Activated T-helper 1 cell treated with anti-CD3 and anti-CD28 coated beads, Interleukin-12 subunit alpha, Interleukin-12 subunit beta, Interleukin-2, Interleukin-4 antibody, amounts not matched to agents 30 ng/mL and 10 ng/mL and 1 ng/mL, durations not matched to agents 14 hours and 24 hours and 36 hours (primary cell): ENCODE measurements at regions not wholly inside any gene's neighbourhood (a gene's known extent, or its start where the extent isn't known, plus 50 kb on each side); places are given as distances from the start of the nearest gene placed in this dataset.
A peak's percentile ranks its signal among the peaks of the same experiment; 100 is the strongest.
"Not testable (repeated sequence)": the region's sequence is repeated elsewhere in the genome, so short reads cannot be mapped to it uniquely, and the experiment has no call there.

Source experiments
- DNase-seq: peaks from one replicate; pipeline ENCODE4 v3.0.0; 2021; ENCODE audit warnings: low spot score
- H3K27ac Mint-ChIP-seq: one replicate; pipeline ENCODE4 v1.8.0; 2021; ENCODE audit warnings: mild to moderate bottlenecking, mixed read lengths
- H3K27me3 Mint-ChIP-seq: one replicate; pipeline ENCODE4 v1.8.0; 2022; ENCODE audit warnings: mild to moderate bottlenecking, moderate library complexity, mixed read lengths; ENCODE audit not compliant: insufficient read depth
- H3K36me3 Mint-ChIP-seq: one replicate; pipeline ENCODE4 v1.8.0; 2021; ENCODE audit warnings: low read depth, mixed read lengths
- H3K4me1 Mint-ChIP-seq: one replicate; pipeline ENCODE4 v1.8.0; 2021; ENCODE audit warnings: low read depth, mixed read lengths
- H3K4me3 Mint-ChIP-seq: one replicate; pipeline ENCODE4 v1.8.0; 2021; ENCODE audit warnings: mild to moderate bottlenecking, moderate library complexity, mixed read lengths
- H3K9me3 Mint-ChIP-seq: one replicate; pipeline ENCODE4 v1.8.0; 2021; ENCODE audit warnings: mixed read lengths
- intact Hi-C: fragments of 100-400 bp; cut with micrococcal nuclease; formaldehyde crosslinking; loops from one replicate; pipeline ENCODE4 v1.15.1; 2024

- H3K36me3 Mint-ChIP-seq, result no peaks in the 10 kb centered on the region
- no peak overlapping the region for H3K4me3 Mint-ChIP-seq
- H3K4me1 Mint-ChIP-seq, result peaks cover 8% of the 10 kb centered on the region
- intact Hi-C loops, result loop anchor here (5.0 kb wide), 1 partner anchor 163 kb away; no protein-coding TSS in a partner anchor
- no peaks in the 10 kb centered on the region for H3K9me3 Mint-ChIP-seq
- DNase-seq, result no peak
- H3K27ac Mint-ChIP-seq, result no peak overlapping the region
- no peaks in the 10 kb centered on the region for H3K27me3 Mint-ChIP-seq
Measured at GRCh38 chr14:37870632-37871346, 275.4 kb downstream of the TTC6 start.

GRCh38 chr14:37874065-37874428 is 278.6 kb downstream of the TTC6 start:
- not testable (repeated sequence) for H3K4me1 Mint-ChIP-seq, H3K4me3 Mint-ChIP-seq, H3K36me3 Mint-ChIP-seq, DNase-seq, H3K27ac Mint-ChIP-seq, H3K9me3 Mint-ChIP-seq, H3K27me3 Mint-ChIP-seq
- intact Hi-C loops, result loop anchor here (1.0 to 5.0 kb wide), 3 partner anchors 167 to 644 kb away; no protein-coding TSS in a partner anchor

GRCh38 chr14:37874429-37875109 is 279.1 kb downstream of the TTC6 start:
- no peak overlapping the region for H3K27ac Mint-ChIP-seq
- no peaks in the 10 kb centered on the region for H3K27me3 Mint-ChIP-seq
- H3K4me1 Mint-ChIP-seq, result peaks cover 8% of the 10 kb centered on the region
- H3K36me3 Mint-ChIP-seq, result no peaks in the 10 kb centered on the region
- no peaks in the 10 kb centered on the region for H3K9me3 Mint-ChIP-seq
- peak; percentile 65 for DNase-seq
- intact Hi-C loops, result loop anchor here (1.0 to 5.0 kb wide), 3 partner anchors 167 to 644 kb away; no protein-coding TSS in a partner anchor
- no peak overlapping the region for H3K4me3 Mint-ChIP-seq

DNA sequence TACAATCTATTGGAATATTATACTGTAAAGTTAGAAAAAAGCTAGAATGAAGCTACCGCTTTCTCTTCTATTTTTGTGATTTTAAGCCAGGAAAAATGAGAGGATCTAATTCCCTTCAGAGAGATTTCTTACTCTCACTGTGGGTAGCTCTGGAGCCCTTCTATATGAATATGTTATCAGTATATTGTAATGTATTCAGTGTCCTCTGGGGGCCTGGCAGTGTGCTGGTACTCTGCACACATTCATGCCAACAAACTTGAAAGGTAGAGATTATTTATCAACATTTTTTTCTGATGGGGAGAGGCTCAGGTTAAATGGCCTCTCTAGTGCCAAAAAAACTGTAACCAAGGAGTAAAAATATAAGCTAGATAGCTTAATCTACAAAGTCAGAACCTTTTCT is 292.8 kb downstream of the TTC6 start:
- intact Hi-C loops, result no loop called here
- no peaks in the 10 kb centered on the region for H3K27me3 Mint-ChIP-seq

GRCh38 chr14:37889087-37889486 is 293.7 kb downstream of the TTC6 start:
- no peak for DNase-seq
- Mint-ChIP-seq H3K4me3 (no peak overlapping the region), H3K27ac (no peak overlapping the region), H3K4me1 (no peaks in the 10 kb centered on the region), H3K36me3 (no peaks in the 10 kb centered on the region), H3K27me3 (no peaks in the 10 kb centered on the region), H3K9me3 (no peaks in the 10 kb centered on the region)
- intact Hi-C loops, result no loop called here

More for the DNA sequence above, 292.8 kb downstream of the TTC6 start:
- Mint-ChIP-seq H3K9me3 (no peaks in the 10 kb centered on the region), H3K27ac (no peak overlapping the region), H3K36me3 (no peaks in the 10 kb centered on the region), H3K4me3 (no peak overlapping the region), H3K4me1 (no peaks in the 10 kb centered on the region)
- no peak for DNase-seq

DNA sequence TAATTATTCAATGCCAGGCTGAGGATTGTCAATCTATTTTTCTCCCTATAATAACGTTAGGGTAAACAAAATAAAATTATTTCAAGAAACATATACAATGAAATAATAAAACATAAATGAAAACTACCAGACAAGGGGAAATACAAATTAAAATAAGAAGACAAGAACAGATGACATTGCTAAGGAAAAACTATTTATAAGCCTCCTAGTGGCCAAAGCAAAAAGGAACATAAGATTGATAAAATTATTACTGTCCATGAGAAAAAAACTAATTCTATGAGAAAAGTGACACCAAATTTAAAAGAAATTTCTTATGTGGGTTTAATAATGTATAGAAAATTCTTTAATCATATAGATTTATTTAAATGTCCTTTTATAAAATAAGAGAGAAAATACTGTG is 294.7 kb downstream of the TTC6 start:
- no peak overlapping the region for H3K4me3 Mint-ChIP-seq
- no peaks in the 10 kb centered on the region for H3K36me3 Mint-ChIP-seq
- H3K27me3 Mint-ChIP-seq, result no peaks in the 10 kb centered on the region
- no peaks in the 10 kb centered on the region for H3K4me1 Mint-ChIP-seq
- intact Hi-C loops, result no loop called here
- no peaks in the 10 kb centered on the region for H3K9me3 Mint-ChIP-seq
- no peak for DNase-seq
- H3K27ac Mint-ChIP-seq, result no peak overlapping the region

DNA sequence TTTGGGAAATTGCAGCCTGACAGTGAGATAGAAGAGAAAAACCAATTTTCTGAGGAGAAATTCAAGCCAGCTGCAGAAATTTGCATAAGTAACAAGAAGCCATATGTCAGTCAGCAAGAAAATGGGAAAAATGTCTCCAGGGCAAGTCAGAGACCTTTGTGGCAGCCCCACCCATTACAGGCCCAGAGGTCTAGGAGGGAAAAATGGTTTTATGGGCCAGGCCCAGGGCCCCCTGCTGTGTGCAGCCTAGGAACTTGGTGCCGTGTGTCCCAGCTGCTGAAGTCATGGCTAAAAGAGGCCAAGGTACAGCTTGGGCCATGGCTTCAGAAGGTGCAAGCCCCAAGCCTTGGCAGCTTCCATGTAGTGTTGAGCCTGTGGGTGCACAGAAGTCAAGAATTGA is 296.1 kb downstream of the TTC6 start:
- H3K4me1 Mint-ChIP-seq, intact Hi-C loops, H3K36me3 Mint-ChIP-seq, H3K27ac Mint-ChIP-seq, DNase-seq, H3K9me3 Mint-ChIP-seq, H3K4me3 Mint-ChIP-seq, H3K27me3 Mint-ChIP-seq: not testable (repeated sequence)

- H3K27ac Mint-ChIP-seq, result no peak overlapping the region
- no peaks in the 10 kb centered on the region for H3K4me1 Mint-ChIP-seq
- H3K36me3 Mint-ChIP-seq, result no peaks in the 10 kb centered on the region
- no peaks in the 10 kb centered on the region for H3K9me3 Mint-ChIP-seq
- no peak for DNase-seq
- intact Hi-C loops, result no loop called here
- no peak overlapping the region for H3K4me3 Mint-ChIP-seq
- H3K27me3 Mint-ChIP-seq, result peaks cover 3% of the 10 kb centered on the region
Measured at GRCh38 chr14:37894463-37894862, 299.0 kb downstream of the TTC6 start.

GRCh38 chr14:37899365-37899764 is 303.9 kb downstream of the TTC6 start:
- no peaks in the 10 kb centered on the region for H3K9me3 Mint-ChIP-seq
- DNase-seq, result no peak
- H3K27ac Mint-ChIP-seq, result no peak overlapping the region
- H3K36me3 Mint-ChIP-seq, result no peaks in the 10 kb centered on the region
- H3K27me3 Mint-ChIP-seq, result peaks cover 9% of the 10 kb centered on the region
- H3K4me1 Mint-ChIP-seq, result no peaks in the 10 kb centered on the region
- intact Hi-C loops, result no loop called here
- no peak overlapping the region for H3K4me3 Mint-ChIP-seq

- intact Hi-C loops, result no loop called here
Measured at GRCh38 chr14:37900561-37900960, 305.1 kb downstream of the TTC6 start.

GRCh38 chr14:37901978-37902377 is 305.7 kb upstream of the SSTR1 start:
- peaks cover 9% of the 10 kb centered on the region for H3K27me3 Mint-ChIP-seq
- intact Hi-C loops, result loop anchor here (2.0 kb wide), 2 partner anchors 965 to 1113 kb away; no protein-coding TSS in a partner anchor
- no peak for DNase-seq
- H3K27ac Mint-ChIP-seq, result no peak overlapping the region
- H3K4me1 Mint-ChIP-seq, result no peaks in the 10 kb centered on the region
- no peaks in the 10 kb centered on the region for H3K36me3 Mint-ChIP-seq
- H3K9me3 Mint-ChIP-seq, result no peaks in the 10 kb centered on the region
- no peak overlapping the region for H3K4me3 Mint-ChIP-seq

More at GRCh38 chr14:37900561-37900960, 305.1 kb downstream of the TTC6 start:
- DNase-seq, result no peak
- Mint-ChIP-seq H3K4me1 (no peaks in the 10 kb centered on the region), H3K4me3 (no peak overlapping the region), H3K27ac (no peak overlapping the region), H3K27me3 (peaks cover 9% of the 10 kb centered on the region), H3K9me3 (no peaks in the 10 kb centered on the region), H3K36me3 (no peaks in the 10 kb centered on the region)

GRCh38 chr14:37903343-37904191 is 304.1 kb upstream of the SSTR1 start:
- Mint-ChIP-seq H3K9me3 (no peaks in the 10 kb centered on the region), H3K4me1 (no peaks in the 10 kb centered on the region), H3K27ac (no peak overlapping the region), H3K4me3 (no peak overlapping the region), H3K36me3 (no peaks in the 10 kb centered on the region), H3K27me3 (peaks cover 9% of the 10 kb centered on the region)
- intact Hi-C loops, result loop anchor here (2.0 kb wide), 3 partner anchors 293 to 1111 kb away; no protein-coding TSS in a partner anchor
- DNase-seq, result no peak

DNA sequence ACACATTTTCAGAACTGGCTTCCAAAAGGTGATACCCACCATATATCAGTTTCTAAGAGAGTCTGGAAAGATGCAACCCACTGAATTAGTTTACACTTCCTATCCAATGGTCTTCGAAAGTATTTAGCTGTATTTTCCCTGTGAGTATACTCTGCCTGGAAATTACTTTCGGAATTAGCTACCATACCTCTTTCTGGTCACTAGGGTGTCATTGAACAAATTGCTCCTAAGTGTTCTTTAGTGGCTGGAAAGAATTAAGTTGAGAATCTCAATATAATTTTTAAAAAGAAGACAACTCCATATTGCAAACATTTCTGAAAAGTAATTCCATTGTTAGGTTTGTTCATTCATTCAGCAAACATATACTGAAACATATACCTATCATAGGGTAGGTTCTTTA is 283.1 kb upstream of the SSTR1 start:
- no peaks in the 10 kb centered on the region for H3K36me3 Mint-ChIP-seq
- H3K27ac Mint-ChIP-seq, result no peak overlapping the region
- no peaks in the 10 kb centered on the region for H3K9me3 Mint-ChIP-seq
- DNase-seq, result no peak
- intact Hi-C loops, result no loop called here
- no peaks in the 10 kb centered on the region for H3K4me1 Mint-ChIP-seq
- no peaks in the 10 kb centered on the region for H3K27me3 Mint-ChIP-seq
- no peak overlapping the region for H3K4me3 Mint-ChIP-seq
